GM21526 (cell line): ENCODE measurements at regions not wholly inside any gene's neighbourhood (a gene's known extent, or its start where the extent isn't known, plus 50 kb on each side); places are given as distances from the start of the nearest gene placed in this dataset.

Experiments used
- ATAC-seq: cut with Tn5 transposase; IDR thresholded peaks from one replicate; pipeline ENCODE4 v1.9.1; 2021; ENCODE audit warnings: moderate library complexity; ENCODE audit not compliant: unreplicated experiment, low FRiP score

DNA sequence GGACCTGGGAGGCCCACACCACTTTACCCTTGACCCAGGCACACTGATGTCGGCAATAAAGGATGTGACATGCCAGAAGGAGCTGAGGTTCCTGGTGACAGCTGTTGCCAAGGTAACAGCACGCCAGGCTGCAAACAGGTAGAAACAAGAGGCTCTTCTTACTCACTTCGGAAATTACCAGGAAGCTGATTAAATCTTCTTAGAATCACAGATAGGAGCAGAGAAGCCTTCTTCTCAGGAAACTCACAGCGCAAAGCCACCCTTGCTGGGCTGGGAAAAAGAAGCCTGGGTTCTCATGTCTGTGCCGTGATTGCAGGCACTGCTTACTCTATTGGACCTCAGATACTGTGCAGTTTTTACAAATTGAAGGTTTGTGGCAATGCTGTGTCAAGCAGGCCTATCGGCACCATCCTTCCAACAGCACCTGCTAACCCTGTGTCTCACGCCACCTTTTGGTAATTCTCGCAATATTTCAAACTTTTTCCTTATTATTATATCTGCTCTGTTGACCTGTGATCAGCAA lies 61.0 kb upstream of the TAF1B start:
- no peak for ATAC-seq

DNA sequence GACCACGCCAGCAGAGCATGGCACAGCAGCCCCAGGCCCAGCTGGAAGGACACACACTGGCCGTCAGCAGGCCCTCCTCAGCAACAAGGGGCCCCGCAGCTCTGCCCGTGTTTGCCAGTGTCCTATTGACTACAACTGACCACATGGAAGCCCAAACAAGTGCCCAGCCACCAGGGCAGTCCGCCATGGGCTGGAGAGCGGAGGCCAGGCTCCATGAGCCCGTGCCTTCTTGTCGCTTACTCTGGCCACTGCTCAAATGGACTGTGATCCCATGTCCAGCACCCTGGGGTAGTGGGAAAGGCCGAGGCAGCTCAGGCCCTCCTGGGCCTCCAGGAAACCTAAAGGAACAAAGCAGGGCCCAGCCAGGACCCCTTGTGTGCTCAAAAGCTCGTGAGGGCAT lies 53.9 kb upstream of the TAF1B start:
- ATAC-seq = no peak

- ATAC-seq = no peak
These were observed 52.5 kb upstream of the TAF1B start for GRCh38 chr2:9790702-9791225.

- no peak for ATAC-seq
These were observed 51.6 kb upstream of the TAF1B start for GRCh38 chr2:9791711-9792110.

DNA sequence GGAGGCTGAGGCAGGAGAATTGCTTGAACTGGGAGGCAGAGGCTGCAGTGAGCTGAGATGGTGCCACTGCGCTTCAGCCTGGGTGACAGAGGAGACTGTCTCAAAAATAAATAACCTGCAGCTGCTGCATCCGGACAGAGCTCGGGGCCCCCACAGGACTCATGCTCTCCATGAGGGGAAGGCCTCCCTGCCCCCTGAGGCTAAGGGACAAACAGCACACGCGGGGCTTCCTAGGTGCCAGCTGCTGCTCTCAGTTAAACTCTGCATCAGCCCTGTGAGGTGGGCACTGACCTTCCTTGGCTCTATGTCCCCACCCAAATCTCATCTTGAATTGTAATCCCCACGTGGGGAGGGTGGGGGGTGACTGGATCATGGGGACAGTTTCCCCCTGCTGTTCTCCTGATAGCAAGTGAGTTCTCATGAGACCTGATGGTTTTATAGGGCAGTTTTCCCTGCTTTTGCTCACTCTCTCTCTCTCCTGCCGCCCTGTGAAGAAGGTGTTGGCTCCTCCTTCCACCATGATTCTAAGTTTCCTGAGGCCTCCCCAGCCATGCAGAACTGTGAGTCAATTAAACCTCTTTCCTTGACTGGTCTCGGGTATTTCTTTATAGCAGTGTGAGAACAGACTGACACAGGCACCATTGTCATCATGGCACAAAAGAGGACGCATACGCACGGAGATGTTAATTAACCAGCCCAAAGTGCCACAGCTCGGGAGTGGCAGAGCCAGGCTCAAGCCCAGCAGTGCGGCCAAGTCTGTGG lies 49.9 kb upstream of the TAF1B start:
- ATAC-seq = no peak
